ENCODE measurements at regions not wholly inside any gene's neighbourhood (a gene's known extent, or its start where the extent isn't known, plus 50 kb on each side); places are given as distances from the start of the nearest gene placed in this dataset.

GRCh38 chr20:24814556-24815195, 134.4 kb upstream of the CST7 start:
- Histone ChIP-seq H3K9ac (ENCODE audit: low read length) (no peak overlapping the region), H3K79me2 (ENCODE audit: low read length) (no peaks in the 10 kb centered on the region), H3K36me3 (replicated peaks; ENCODE audit: low read depth, low read length) (no peaks in the 10 kb centered on the region), H3K27me3 (ENCODE audit: low read depth, low read length) (peaks cover 44% of the 10 kb centered on the region), H3K9me3 (ENCODE audit: insufficient read depth, low read length) (no peaks in the 10 kb centered on the region), H4K20me1 (ENCODE audit: insufficient read depth, low read length) (no peaks in the 10 kb centered on the region), H3K4me2 (ENCODE audit: low read length) (no peak overlapping the region), H3K4me1 (ENCODE audit: low read length) (peaks cover 7% of the 10 kb centered on the region), H3K4me3 (ENCODE audit: low read length) (no peak overlapping the region), H3K27ac (ENCODE audit: low read length) (no peak overlapping the region), H2AFZ (ENCODE audit: low read depth, low read length) (no peak overlapping the region)
- TF ChIP-seq CTCF (IDR thresholded peaks at IDR 0.05; ENCODE audit: low read depth, low read length): no peak
- TF ChIP-seq EZH2phosphoT487 (IDR thresholded peaks at IDR 0.05; ENCODE audit: low read depth): no peak

- Histone ChIP-seq H3K36me3 (replicated peaks; ENCODE audit: low read depth, low read length) (no peaks in the 10 kb centered on the region), H3K79me2 (ENCODE audit: low read length) (no peaks in the 10 kb centered on the region), H3K9ac (ENCODE audit: low read length) (no peak overlapping the region), H3K4me1 (ENCODE audit: low read length) (peaks cover 7% of the 10 kb centered on the region), H3K27me3 (ENCODE audit: low read depth, low read length) (peaks cover 48% of the 10 kb centered on the region), H4K20me1 (ENCODE audit: insufficient read depth, low read length) (no peaks in the 10 kb centered on the region), H2AFZ (ENCODE audit: low read depth, low read length) (no peak overlapping the region), H3K27ac (ENCODE audit: low read length) (no peak overlapping the region), H3K9me3 (ENCODE audit: insufficient read depth, low read length) (no peaks in the 10 kb centered on the region), H3K4me2 (ENCODE audit: low read length) (no peak overlapping the region), H3K4me3 (ENCODE audit: low read length) (no peak overlapping the region)
- TF ChIP-seq EZH2phosphoT487 (IDR thresholded peaks at IDR 0.05; ENCODE audit: low read depth): no peak
- no peak for TF ChIP-seq CTCF (IDR thresholded peaks at IDR 0.05; ENCODE audit: low read depth, low read length)
These were observed 133.8 kb upstream of the CST7 start for GRCh38 chr20:24815196-24815815.

- Histone ChIP-seq H3K36me3 (replicated peaks; ENCODE audit: low read depth, low read length) (no peaks in the 10 kb centered on the region), H3K4me3 (ENCODE audit: low read length) (no peak overlapping the region), H3K79me2 (ENCODE audit: low read length) (no peaks in the 10 kb centered on the region), H2AFZ (ENCODE audit: low read depth, low read length) (no peak overlapping the region), H3K4me2 (ENCODE audit: low read length) (no peak overlapping the region), H3K27ac (ENCODE audit: low read length) (no peak overlapping the region), H3K9ac (ENCODE audit: low read length) (no peak overlapping the region), H4K20me1 (ENCODE audit: insufficient read depth, low read length) (no peaks in the 10 kb centered on the region), H3K9me3 (ENCODE audit: insufficient read depth, low read length) (no peaks in the 10 kb centered on the region), H3K27me3 (ENCODE audit: low read depth, low read length) (peaks cover 48% of the 10 kb centered on the region), H3K4me1 (ENCODE audit: low read length) (peaks cover 7% of the 10 kb centered on the region)
- TF ChIP-seq CTCF (IDR thresholded peaks at IDR 0.05; ENCODE audit: low read depth, low read length): no peak
- TF ChIP-seq EZH2phosphoT487 (IDR thresholded peaks at IDR 0.05; ENCODE audit: low read depth): no peak
These were observed 133.1 kb upstream of the CST7 start for GRCh38 chr20:24815931-24816330.

- H3K4me3 ChIP-seq (ENCODE audit: low read length): no peak overlapping the region
- H3K4me1 ChIP-seq (ENCODE audit: low read length): peaks cover 7% of the 10 kb centered on the region
- H3K36me3 ChIP-seq (replicated peaks; ENCODE audit: low read depth, low read length): no peaks in the 10 kb centered on the region
- no peak for TF ChIP-seq EZH2phosphoT487 (IDR thresholded peaks at IDR 0.05; ENCODE audit: low read depth)
- no peak for TF ChIP-seq CTCF (IDR thresholded peaks at IDR 0.05; ENCODE audit: low read depth, low read length)
- H2AFZ ChIP-seq (ENCODE audit: low read depth, low read length): no peak overlapping the region
- no peak overlapping the region for H3K9ac ChIP-seq (ENCODE audit: low read length)
- no peaks in the 10 kb centered on the region for H3K79me2 ChIP-seq (ENCODE audit: low read length)
- no peaks in the 10 kb centered on the region for H3K9me3 ChIP-seq (ENCODE audit: insufficient read depth, low read length)
- no peak overlapping the region for H3K27ac ChIP-seq (ENCODE audit: low read length)
- H4K20me1 ChIP-seq (ENCODE audit: insufficient read depth, low read length): no peaks in the 10 kb centered on the region
- peaks cover 51% of the 10 kb centered on the region for H3K27me3 ChIP-seq (ENCODE audit: low read depth, low read length)
- 0 out of 2 replicates have a peak overlapping the region, but pooled peaks have one; percentile 0 for H3K4me2 ChIP-seq (ENCODE audit: low read length)
These were observed 132.6 kb upstream of the CST7 start for GRCh38 chr20:24816431-24816830.

All from OCI-LY3 (cell line).